NCI-H1930 (cell line): ENCODE measurements at regions not wholly inside any gene's neighbourhood (a gene's known extent, or its start where the extent isn't known, plus 50 kb on each side); places are given as distances from the start of the nearest gene placed in this dataset.

Experiments used
- DNase-seq, 2 experiments: peaks; one replicate each; lab custom pipeline; 2025; lab: John Stamatoyannopoulos, UW

DNA sequence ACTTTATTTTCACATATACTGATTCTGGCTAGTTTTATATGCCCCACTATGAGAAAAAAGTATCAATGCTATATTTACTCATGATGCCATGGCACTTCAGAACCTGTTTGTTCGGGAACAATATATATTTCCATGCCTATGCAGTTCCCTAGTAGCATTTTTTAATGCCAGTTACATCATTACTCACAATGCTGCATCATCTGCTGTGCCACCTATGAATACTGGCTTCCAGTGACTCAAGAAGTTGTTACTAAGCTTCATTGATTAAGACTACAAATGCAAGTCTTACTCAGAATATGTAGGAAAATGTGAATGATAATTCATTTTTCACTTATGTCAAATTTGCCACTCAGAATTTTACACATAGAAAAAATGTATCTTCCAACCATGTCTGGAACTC, 97.9 kb downstream of the MAFB start:
- DNase-seq, result no peak

DNA sequence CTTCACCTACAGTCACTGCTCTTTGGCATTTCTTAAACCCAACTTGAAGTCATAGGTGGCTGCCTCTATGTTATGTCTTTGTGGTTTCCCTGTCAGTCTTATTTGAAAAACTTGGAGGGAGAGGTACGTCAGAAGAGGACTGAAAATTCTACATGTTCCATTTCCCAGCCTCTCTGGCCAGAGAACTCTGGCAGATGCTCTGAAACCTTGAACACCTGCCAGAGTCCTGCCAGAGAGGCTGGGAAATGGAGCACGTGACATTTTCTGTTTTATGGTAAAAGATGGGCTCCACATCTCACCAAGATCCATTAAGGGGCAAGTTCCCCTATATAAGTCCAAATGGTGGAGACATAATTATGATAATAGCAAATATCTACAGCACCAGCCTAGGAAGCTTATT, 99.5 kb downstream of the MAFB start:
- DNase-seq, result no peak

DNA sequence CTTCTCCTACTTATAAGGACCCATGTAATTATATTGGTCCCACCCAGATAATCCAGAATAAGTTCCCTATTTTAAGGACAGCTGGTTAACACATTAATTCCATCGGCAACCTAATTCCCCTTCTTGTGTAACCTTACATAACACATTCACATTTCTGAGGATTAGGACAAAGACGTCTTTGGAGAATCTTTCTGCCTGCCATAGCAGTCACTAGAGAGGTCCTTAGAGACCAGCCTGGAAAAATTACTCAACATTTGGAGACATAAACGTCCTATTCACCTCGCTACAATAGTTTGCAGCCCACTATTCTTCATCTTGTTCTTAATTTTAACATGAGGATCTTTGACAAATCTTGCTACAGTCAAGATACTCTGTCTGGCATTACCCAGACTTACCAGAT, 100.1 kb downstream of the MAFB start:
- DNase-seq, result no peak

DNA sequence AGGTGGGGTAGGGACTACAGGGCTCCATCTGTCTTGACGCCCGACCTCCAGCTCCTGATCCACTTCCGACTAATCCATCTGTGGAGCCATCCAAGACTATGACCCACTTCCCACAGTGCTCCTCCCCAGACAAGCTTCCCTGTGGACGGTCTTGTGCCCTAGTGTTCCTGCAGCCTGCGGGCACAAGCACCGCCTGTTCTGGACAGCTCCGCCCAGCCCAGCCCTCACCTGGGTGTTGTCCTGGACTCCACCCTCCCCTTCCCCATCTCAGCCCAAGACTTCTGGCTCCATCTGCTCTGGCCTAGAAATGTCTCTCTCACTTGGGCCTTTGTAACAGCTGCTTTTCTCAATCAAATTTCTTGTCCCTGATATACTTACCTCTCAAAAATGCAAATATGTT, 102.0 kb downstream of the MAFB start:
- no peak for DNase-seq

DNA sequence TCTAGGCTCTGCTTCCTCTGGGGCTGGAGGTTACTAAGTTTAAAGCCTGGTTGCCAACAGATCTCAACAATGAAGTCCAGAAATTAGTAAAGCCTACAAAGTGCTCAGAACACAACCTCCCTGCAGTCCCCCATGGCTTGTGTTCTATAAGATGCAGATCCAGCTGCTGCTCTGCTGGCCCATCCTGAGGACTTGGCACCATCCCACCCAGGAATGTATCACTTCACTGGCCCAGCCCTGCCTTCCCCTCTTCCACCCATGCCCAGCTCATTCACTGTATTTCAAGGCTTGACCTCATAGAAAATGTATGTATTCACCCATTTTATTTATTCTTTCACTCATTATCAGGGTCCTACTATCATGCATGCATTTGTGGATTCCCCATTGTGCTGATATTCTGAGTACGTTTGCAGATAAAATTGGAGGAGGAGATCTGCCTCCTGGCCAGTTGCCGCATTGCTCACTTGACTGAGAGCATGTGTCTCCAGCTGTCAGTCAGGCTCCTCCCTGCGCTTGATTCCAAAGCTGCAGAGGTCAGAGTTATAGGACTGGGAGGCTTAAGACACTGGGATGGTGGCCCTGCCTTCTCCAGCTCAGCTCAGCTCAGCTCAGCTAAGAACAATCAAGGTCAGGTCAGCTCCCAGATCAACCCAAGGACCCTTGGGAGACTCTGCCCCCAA, 104.8 kb downstream of the MAFB start:
- DNase-seq, result no peak

DNA sequence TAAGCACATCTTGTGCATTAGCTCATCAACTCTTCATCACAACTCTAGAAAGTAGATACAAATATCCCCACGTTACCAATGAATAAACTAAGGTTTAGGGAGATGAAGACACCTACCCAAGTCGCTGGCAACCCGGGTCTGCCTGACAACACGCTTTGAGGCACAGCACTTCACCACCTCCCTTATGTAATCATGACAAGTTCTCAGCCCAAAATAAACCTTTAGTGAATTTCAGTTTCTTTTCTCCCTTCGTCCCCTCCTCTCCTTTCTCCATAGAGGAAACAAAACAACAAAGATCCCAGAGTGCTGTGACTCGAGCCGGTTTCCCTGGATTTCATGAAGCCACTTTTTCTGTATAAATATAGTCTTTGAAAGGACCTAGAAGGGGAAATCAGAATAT, 105.4 kb downstream of the MAFB start:
- no peak for DNase-seq

DNA sequence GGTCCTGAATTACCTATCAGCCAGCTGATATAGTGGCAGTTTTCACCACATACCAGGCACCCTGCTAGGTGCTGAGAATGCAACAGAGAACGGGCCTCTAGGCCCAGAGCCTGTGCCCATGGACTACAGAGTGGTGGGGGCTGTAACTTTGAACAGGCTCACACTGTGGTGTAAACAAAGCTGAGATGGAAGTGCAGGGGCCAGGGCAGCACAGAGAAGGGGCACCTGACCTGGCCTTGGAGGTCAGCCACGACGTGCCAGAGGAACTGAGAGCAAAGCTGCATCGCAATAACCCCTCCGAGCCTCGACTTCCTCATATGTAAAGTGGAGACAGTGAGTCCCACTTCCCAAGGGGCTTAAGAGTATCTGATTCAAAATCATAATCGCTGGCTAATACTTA, 105.8 kb downstream of the MAFB start:
- DNase-seq, result no peak

DNA sequence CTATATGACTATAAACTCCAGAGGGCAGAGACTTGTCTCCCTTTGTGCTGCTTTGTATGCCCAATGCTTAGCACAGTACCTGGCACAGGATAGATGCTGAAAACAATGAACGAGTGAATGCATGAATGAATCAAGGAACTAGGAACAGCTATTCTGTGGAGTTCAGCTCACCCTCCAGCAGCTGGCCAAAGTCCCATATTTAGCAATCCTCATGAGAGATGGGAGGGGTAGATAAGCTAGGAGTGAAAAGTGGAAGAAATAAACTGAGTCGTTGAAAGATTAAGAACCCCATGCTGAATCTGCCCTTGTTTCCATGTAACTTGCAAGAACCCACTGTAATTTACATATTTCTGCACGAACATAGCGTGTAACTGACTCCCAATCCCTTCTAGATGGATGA, 106.5 kb downstream of the MAFB start:
- no peak for DNase-seq

DNA sequence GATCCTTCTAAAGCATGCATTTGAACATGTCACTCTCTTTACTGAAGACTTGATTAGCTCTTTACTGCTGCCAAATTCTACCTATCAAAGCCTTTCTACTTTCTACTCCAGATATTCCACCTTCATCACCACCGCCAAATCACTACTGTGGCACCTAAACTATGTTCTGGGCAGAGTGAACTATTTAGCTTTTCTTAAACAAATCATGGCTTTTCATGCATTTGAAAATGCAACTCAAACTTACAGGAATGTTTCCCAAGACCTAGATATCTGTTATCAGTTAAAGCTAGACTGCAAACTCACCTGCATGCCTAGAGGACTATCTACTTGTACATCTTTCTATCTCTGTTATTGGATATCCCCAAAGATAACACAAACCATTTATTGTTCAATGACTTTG, 109.3 kb downstream of the MAFB start:
- DNase-seq, result no peak

DNA sequence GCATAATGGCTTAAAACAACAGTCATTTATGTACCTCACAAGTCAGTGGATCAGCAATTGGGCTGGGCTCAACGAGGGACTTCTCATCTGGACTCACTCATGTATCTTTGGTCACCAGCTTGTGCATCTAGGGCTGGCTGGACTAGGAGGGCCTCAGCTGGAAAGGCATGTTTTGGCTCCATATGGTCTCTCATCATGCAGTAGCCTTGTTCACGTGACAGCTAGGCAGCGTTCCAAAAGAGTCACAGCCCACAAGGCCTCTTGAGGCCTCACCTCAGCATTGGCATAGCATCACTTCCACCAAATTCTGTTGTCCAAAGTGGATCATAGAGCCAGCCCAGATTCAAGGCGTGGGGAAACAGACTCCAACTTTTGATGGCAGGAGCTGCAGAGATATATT, 110.1 kb downstream of the MAFB start:
- no peak for DNase-seq

DNA sequence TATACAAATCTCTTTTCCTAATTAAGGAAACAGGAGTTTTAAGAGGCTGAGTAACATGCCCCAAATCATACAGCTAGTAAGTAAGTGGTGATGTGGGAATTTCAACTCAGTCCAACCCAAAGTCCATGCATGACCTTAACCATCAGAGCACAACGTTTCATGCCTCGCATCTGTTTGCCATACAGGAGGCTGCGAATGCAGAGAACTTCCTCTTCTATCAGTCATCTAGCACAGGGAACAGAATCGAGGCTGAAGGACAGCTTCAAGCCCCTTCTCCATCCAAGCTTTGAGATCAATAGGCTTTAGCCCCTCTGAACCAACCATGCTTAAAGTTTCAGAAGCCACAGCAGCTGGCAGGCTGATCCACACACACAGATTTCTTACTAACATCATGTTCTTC, 113.2 kb downstream of the MAFB start:
- DNase-seq, result no peak

DNA sequence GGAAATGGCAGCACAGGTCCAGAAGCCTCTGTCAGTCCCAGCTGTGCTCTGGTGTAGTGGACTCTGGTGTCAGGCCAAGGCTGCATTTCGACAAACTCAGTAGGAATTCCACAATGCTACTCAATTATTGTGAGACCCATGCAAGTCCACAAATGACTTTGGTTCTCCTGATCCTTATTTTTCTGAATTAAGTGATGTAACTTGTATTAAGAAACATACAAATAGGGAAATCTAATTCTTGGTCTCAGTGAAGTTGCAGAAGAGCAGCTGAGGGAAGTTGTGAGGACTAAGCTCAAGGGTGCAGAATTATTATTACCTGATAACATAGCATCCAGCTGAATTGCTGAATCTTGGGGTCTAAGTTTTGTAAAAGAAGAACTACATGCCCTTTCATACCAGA, 116.8 kb downstream of the MAFB start:
- DNase-seq, result no peak

DNA sequence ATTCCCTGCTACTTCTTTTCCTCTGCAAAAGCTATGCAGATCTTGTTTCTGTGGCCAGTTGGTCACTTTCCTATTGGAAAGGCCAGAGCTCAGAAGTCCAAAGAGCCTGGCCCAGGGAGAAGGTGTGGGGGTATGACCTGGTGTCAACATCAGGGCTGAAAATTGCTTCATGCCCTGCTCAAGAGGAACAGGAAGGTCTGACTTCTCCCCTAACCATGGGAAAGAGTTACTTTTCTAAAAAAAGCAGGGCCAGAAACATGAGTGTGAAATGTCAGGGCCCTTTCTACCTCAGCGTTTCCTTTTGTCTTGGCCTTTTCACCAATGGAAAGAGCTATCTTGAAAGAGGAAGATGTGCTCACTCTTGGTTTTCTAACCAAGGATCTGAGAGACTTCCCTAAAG, 117.4 kb downstream of the MAFB start:
- DNase-seq, result no peak

DNA sequence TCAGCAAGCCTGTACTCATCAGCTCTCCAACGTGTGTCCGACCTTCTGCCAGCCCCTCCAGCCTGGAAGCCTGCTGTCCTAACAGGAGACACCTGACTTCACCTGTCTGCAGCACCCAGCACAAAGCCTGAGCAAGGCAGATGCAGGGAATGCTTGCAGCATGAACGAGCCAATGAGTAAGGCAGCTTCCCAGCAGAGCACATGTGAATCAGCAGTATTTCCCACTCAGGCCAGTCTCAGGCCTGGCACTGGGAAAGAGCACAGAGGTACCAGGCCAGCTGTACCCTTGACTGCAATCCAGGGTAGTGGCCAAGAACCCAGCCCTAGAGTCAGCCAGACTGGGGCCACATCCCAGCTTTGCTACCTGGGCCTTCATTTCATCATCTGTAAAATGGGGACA, 120.8 kb downstream of the MAFB start:
- DNase-seq, result no peak

DNA sequence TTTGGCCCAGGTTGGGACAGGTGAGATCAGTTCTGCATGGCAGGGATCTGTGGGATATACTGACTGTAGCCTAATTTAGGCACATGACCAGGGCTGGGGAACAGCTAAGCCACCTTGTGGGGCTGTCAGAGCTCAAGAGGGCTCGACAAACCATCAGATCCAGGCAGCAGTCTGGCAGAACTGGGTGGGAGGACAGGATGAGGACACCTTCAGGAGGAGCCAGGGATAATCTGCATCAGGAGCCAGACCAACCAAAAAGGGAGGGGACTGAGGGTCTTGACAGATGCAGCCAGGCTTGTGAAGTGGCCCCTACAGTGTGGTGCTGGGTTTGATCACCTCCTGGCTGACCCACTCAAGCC, 123.4 kb downstream of the MAFB start:
- DNase-seq, result no peak

DNA sequence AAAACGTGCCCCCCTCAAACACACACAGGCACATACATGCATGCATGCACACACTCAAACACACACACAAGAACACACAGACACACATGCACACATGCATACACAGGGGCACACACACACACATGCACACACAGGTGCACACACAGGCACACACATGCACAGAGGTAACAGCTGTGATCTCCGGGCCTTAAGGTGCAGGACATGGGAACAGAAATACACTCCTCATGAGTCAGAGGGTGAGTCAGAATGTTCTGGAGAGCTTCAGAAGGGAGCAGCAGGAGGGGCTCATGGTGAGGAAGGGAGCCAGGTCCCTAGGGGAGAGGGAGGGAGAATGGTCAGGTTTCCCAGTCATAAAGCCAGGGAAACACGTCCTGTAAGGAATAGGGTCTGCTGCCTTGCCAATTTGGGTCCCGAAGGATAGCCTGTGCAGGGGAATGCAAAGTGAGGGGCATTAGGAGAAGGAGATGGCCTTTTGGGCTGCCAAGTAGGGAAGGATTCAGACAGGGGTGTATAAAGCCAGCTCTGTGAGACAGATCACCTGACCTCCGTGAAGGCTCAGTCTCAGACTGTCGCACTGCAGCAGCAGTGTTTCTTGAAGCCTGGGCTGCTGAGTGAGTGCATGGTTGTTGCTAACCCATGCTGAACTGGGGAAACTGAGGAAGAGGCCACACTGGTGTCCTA, 123.9 kb downstream of the MAFB start:
- DNase-seq, result no peak

DNA sequence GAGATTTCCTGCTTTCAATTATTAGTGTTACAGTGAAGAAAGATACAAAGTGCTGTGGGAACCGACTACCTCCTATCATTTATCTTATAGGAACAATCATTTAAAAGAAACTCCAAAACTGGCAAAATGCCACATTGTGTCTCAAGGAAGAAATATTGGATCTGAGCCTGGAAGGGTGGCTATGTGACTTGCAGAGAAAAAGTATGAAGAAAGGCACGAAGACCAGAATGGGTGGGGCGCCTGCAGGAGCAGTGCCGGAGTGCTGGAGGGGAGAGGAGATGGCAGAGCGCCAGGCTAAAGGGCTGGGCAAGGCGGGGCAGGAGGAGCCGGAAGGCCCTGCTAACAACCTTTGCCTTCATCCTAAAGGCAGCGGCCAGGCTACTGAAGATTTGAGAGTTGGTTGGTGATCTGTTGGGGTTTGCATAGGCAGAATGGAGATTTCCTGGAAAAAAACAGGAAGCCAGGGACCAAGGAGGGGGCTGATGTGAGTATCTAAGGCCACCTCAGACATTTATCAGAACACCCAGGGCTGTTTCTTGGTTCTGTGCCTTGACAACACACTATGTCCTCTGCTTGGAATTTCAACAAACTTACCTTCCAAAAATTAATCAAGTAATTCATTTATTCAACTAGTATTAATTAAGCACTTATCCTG, 125.6 kb downstream of the MAFB start:
- DNase-seq, result no peak

DNA sequence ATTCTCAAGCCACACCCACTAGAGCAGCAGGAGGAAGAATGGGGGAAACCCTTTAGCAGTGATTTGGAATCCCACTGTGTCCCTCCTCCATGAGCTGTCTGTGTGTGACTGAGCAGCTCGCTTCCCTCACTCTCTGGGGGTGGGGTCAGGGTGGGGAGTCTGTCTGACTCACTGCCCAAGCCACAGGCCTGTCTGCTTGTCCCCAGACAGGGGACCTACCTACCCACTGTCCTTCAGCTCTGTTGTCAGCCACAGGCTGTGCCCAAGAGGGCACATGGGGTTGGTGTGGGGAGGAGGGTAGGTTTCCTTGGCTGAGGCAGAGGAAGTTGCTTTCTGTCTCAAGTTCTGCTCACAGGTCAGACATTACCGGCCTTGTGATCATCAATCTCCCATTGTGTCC, 127.0 kb downstream of the MAFB start:
- no peak for DNase-seq

DNA sequence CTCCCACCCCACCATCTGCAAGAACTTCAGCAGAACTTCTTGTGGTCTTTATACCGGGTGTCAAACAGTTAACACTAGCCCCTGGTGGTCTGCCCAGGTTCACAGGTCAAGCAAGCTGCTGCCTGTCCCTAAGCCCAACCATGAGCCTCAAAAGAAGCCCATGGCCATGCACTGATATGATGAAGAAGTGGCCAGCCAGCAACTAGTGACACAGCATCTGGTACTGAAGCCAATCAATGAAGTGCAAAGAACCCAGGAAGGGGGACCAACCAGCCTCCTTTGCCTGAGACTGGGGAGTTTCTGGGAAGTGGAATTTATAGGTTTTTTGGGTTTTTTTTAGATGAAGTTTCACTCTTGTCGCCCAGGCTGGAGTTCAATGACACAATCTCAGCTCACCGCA, 127.8 kb downstream of the MAFB start:
- no peak for DNase-seq

DNA sequence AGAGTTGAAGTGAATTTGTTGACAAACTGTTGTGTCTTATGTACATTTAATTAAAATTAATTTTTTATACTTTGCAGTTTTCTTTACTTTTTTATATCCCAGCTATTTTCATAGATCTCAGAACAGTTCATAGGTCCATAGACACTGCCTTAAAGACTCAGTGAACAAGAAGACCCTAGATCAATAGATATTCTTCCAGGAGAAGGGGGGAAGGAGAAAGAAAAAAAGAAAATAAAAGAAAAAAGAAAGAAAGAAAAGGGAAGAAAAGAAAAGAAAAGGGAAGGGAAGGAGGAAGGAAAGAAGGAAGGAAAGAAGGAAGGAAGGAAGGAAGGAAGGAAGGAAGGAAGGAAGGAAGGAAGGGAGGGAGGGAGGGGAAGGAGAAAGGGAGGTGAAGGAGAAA, 130.8 kb downstream of the MAFB start:
- no peak for DNase-seq

DNA sequence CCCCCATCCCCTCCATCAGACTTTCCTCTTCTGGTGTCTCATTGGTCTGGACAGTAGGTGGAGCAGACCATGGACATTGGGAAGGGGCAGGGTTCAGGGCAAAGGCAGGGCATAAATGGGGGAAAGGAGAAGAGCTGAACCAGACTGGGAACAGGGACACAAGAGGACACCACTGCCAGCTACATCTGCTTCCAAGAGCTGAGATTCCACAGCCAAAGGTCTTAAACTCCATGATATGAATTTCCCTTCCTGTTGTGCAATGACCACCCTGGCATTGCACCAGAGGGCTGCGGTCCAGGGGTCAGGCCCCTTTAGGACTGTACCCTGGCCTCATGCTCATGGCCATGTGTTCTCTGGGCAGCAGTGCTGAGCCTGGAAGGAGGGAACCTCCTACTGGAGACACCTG, 137.9 kb downstream of the MAFB start:
- DNase-seq, result no peak

DNA sequence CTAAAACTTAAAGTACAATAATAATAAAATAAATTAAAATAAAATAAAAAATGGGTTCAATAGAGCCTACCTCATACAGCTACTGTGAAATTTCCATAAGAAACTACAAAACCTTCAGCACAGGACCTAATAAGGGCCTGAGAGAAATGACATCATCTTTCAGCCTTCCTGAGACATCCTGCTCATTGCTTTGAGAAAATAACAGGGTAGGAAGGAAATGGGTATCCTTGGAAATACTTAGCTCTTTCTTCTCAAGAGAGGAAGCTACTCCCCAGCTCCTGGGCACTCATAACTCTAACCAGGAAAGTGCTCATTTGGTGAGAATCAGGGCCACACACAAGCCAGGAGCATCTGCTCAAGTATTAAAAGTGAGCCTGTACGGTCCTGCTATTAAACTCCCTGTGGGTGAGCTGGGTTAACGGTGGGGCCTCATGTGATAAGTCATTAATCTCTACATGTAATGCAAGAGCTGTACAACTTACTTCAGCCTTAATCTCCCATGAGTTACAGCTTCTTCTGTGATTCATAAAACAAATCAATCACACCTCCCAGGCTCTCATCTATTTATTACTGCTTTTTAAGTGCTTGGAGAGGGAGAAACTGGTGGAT, 141.4 kb downstream of the MAFB start:
- no peak for DNase-seq

DNA sequence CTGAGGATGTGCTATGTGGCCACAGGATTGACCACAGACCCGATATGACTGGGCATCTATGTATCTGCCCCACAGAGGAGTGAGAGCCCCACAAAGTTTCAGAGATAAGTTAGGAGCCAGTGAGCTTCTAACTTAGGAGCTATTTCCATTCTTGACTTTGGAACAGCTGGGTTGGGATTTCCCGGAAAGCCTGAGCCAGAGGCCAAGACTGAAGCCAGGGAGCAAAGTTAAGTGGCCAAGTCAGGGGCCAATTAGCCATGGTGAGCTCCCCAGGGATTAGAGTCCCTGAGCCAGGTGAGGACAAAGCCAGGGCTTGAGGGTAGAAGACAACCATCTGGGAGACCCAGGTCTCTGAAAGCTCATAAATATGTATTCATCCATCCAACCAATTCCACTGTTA, 143.6 kb downstream of the MAFB start:
- DNase-seq, result no peak
